Ishikawa (cell line): ENCODE measurements at regions not wholly inside any gene's neighbourhood (a gene's known extent, or its start where the extent isn't known, plus 50 kb on each side); places are given as distances from the start of the nearest gene placed in this dataset.

Source experiments
- CEBPB ChIP-seq: IDR thresholded peaks from 2 replicates; pipeline ENCODE4 v1.6.1; 2012
- CREB1 ChIP-seq: IDR thresholded peaks from 2 replicates; pipeline ENCODE4 v1.6.1; 2012; ENCODE audit warnings: low read depth
- EGR1 ChIP-seq: IDR thresholded peaks from 2 replicates; pipeline ENCODE4 v1.6.1; 2012
- EP300 ChIP-seq: IDR thresholded peaks from 2 replicates; pipeline ENCODE4 v1.6.1; 2012; ENCODE audit warnings: borderline replicate concordance
- FOXM1 ChIP-seq: IDR thresholded peaks from 2 replicates; pipeline ENCODE4 v1.6.1; 2012; ENCODE audit warnings: low read depth, borderline replicate concordance
- NFIC ChIP-seq: IDR thresholded peaks from 2 replicates; pipeline ENCODE4 v1.6.1; 2012
- RAD21 ChIP-seq: IDR thresholded peaks from 2 replicates; pipeline ENCODE4 v1.6.1; 2012; ENCODE audit warnings: low read depth
- REST ChIP-seq: IDR thresholded peaks from 2 replicates; pipeline ENCODE4 v1.6.1; 2012; ENCODE audit warnings: low read depth, mild to moderate bottlenecking
- TAF1 ChIP-seq: IDR thresholded peaks from 2 replicates; pipeline ENCODE4 v1.6.1; 2012; ENCODE audit warnings: low read depth, mild to moderate bottlenecking
- TCF12 ChIP-seq: IDR thresholded peaks from 2 replicates; pipeline ENCODE4 v1.6.1; 2012; ENCODE audit warnings: low read depth
- TEAD4 ChIP-seq: IDR thresholded peaks from 2 replicates; pipeline ENCODE4 v1.6.1; 2012
- USF1 ChIP-seq: IDR thresholded peaks from 2 replicates; pipeline ENCODE4 v1.6.1; 2012
- YY1 ChIP-seq: IDR thresholded peaks from 2 replicates; pipeline ENCODE4 v1.6.1; 2012; ENCODE audit warnings: low read depth
- ZBTB7A ChIP-seq: IDR thresholded peaks from 2 replicates; pipeline ENCODE4 v1.6.1; 2012; ENCODE audit warnings: low read depth
- TF ChIP-seq, protein P1 (sequence below): IDR thresholded peaks from 2 replicates; pipeline ENCODE4 v1.6.1; 2012

DNA sequence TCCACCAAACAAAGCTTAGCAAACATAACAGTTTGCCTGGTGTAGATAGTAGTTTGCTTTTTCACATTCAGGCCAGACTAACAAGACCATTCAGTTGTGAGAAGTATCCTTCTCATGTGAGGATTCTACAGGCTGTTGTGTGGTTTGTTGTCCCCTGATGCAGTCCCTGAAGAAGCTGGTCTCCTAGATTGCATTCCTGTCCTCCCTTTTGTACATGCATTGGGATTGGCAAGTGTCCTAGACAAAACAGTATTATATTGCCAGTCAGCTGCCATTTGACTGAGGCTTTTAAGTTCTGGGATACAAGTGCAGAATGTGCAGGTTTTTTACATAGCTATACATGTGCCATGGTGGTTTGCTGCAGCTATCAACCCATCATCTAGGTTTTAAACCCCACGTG, 362.0 kb upstream of the IL12A start:
- TF ChIP-seq NFIC (no peak), TCF12 (no peak), TAF1 (no peak), REST (no peak), USF1 (no peak), CREB1 (no peak), YY1 (no peak), CEBPB (no peak), EGR1 (no peak), ZBTB7A (no peak), FOXM1 (no peak), EP300 (no peak), TEAD4 (no peak), RAD21 (no peak)
- TF ChIP-seq, protein P1, sequence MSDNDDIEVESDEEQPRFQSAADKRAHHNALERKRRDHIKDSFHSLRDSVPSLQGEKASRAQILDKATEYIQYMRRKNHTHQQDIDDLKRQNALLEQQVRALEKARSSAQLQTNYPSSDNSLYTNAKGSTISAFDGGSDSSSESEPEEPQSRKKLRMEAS: no peak

GRCh38 chr3:159627229-159627628, 361.4 kb upstream of the IL12A start:
- TF ChIP-seq CEBPB (no peak), YY1 (no peak), EP300 (no peak), TAF1 (no peak), TCF12 (no peak), NFIC (no peak), ZBTB7A (no peak), TEAD4 (no peak), USF1 (no peak), REST (no peak), EGR1 (no peak)

DNA sequence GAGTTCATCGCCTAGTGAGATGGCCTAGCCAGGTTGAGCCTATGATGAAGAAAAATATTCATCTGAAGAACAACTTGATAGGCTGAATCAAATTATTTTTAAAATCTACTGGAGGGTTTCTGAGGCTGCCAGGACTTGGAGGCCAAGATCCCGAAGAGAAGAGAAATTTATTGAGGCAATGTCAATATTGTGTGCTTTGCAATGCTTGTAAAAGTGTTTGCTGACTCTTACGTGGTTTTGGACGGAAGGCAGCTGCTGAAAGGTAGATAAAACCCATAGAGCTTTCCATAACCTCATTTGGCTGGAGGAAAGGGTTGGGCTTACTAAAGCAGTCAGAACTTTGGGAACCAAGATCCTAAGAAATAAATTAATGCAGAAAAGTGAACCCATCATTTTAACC, 361.0 kb upstream of the IL12A start:
- TF ChIP-seq YY1 (no peak), NFIC (no peak), USF1 (no peak), REST (no peak), CREB1 (no peak), ZBTB7A (no peak), EGR1 (no peak)

DNA sequence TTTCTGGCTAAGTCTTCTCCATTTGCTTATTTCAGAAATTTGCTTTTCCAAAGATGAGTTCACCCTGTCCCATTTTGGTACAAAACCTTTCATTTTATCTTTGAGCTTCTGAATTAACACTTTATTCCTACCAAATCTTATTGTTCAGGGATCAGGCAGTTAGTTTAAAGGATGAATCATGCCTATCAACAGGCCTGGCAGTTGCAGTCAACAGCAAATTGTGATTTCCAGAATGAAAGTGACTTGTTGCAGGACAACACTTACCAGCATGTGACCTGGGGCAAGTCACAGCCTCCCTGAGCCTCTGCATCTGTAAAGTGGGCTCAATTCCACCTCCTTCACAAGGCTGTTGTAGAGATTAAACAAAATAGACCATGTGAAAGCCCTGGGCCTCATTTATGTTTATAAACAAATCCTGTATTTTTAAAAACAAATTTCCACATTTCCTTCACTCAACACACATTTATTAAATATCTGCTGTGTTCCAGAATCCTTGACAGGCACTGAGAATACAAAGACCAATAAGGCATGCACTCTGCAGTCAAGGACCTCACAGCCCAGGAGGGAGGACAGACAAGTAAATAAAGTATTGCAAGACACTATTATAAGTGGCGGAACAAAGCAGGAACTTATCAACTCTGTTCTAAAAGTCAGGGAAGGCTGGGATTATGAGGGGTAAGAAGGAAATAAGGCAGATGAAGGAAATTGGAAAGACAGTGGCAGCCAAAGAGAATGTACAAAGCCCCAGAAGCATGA, 359.1 kb upstream of the IL12A start:
- TF ChIP-seq EP300 (no peak), ZBTB7A (no peak), TEAD4 (no peak), FOXM1 (no peak), CEBPB (no peak)
- TF ChIP-seq, protein P1: no peak
